Keratinocyte (primary cell): ENCODE measurements at regions not wholly inside any gene's neighbourhood (a gene's known extent, or its start where the extent isn't known, plus 50 kb on each side); places are given as distances from the start of the nearest gene placed in this dataset.

ENCODE experiments used
- DNase-seq: peaks from one replicate; pipeline ENCODE4 v3.0.0-alpha.2; 2011; ENCODE audit warnings: low read depth, missing footprints, low spot score
- FAIRE-seq: peaks from 2 replicates; lab custom pipeline; 2011; peaks lifted over from hg19 to GRCh38; lab: Jason Lieb, UNC
- H2AFZ ChIP-seq: 2 replicates; pipeline ENCODE4 v1.6.0; 2012; ENCODE audit warnings: low read length, control low read depth, inconsistent platforms; ENCODE audit not compliant: control insufficient read depth
- H3K27ac ChIP-seq: 2 replicates; pipeline ENCODE4 v1.5.1; 2011; ENCODE audit warnings: low read length; ENCODE audit not compliant: control insufficient read depth, insufficient read depth
- H3K27me3 ChIP-seq: 3 replicates; pipeline ENCODE4 v1.6.0; 2011; ENCODE audit warnings: low read length; ENCODE audit not compliant: control insufficient read depth, insufficient read depth; ENCODE audit errors: extremely low read depth
- H3K36me3 ChIP-seq, 2 experiments: 2 replicates in 1 of 2; 3 replicates in 1 of 2; pipeline ENCODE4 v1.5.1; 2011; ENCODE audit warnings: low read length in 2 of 2, mild to moderate bottlenecking in 1 of 2; ENCODE audit not compliant: control insufficient read depth in 2 of 2, insufficient read depth in 2 of 2; ENCODE audit errors: extremely low read depth in 1 of 2
- H3K4me1 ChIP-seq: 3 replicates; pipeline ENCODE4 v1.5.1; 2011; ENCODE audit warnings: low read length; ENCODE audit not compliant: control insufficient read depth, insufficient read depth; ENCODE audit errors: extremely low read depth
- H3K4me2 ChIP-seq: 3 replicates; pipeline ENCODE4 v1.6.0; 2011; ENCODE audit warnings: low read depth, low read length; ENCODE audit not compliant: control insufficient read depth, insufficient read depth; ENCODE audit errors: extremely low read depth
- H3K4me3 ChIP-seq, 3 experiments: fragments of 200-600 bp in 1 of 3; sonication (generic) in 1 of 3; 2 replicates in 2 of 3; 3 replicates in 1 of 3; pipeline ENCODE4 v1.5.1; 2011 to 2016; ENCODE audit warnings: low read length in 3 of 3, mild to moderate bottlenecking in 3 of 3, control low read depth in 2 of 3, inconsistent platforms in 1 of 3, low read depth in 1 of 3, mixed read lengths in 1 of 3, mixed run types in 1 of 3, moderate library complexity in 1 of 3; ENCODE audit not compliant: control insufficient read depth in 2 of 3, insufficient read depth in 2 of 3; ENCODE audit errors: extremely low read depth in 1 of 3
- H3K79me2 ChIP-seq: 2 replicates; pipeline ENCODE4 v1.6.0; 2012; ENCODE audit warnings: low read length; ENCODE audit not compliant: control insufficient read depth, insufficient read depth
- H3K9ac ChIP-seq: 3 replicates; pipeline ENCODE4 v1.6.0; 2011; ENCODE audit warnings: low read length; ENCODE audit not compliant: control insufficient read depth, insufficient read depth; ENCODE audit errors: extremely low read depth
- H3K9me1 ChIP-seq: 3 replicates; pipeline ENCODE4 v1.6.0; 2011; ENCODE audit warnings: low read length; ENCODE audit not compliant: control insufficient read depth, insufficient read depth; ENCODE audit errors: extremely low read depth
- H3K9me3 ChIP-seq: 2 replicates; pipeline ENCODE4 v1.5.1; 2012; ENCODE audit warnings: low read depth, low read length; ENCODE audit not compliant: control insufficient read depth
- H4K20me1 ChIP-seq: 3 replicates; pipeline ENCODE4 v1.6.0; 2011; ENCODE audit warnings: low read length; ENCODE audit not compliant: control insufficient read depth, insufficient read depth; ENCODE audit errors: extremely low read depth
- EZH2 ChIP-seq: IDR thresholded peaks from one replicate; pipeline ENCODE4 v1.6.1; 2012; ENCODE audit warnings: inconsistent platforms, mild to moderate bottlenecking, low read length, moderate library complexity
- dilution Hi-C: fragments of 300-500 bp; cut with MboI; formaldehyde crosslinking; loops from one replicate; pipeline ENCODE4 v1.7.0; 2020; ENCODE audit warnings: low sequenced_read_pairs; ENCODE audit not compliant: extremely low pct_ligation_motif_present
- TF ChIP-seq, protein P1 (sequence below), 3 experiments: IDR thresholded peaks in 1 of 3; conservative IDR thresholded peaks in 1 of 3; optimal IDR thresholded peaks in 1 of 3; 2 replicates in 2 of 3; 3 replicates in 1 of 3; pipeline versions ENCODE3 to v1.5.1; 2011; ENCODE audit warnings: low read length in 3 of 3, mild to moderate bottlenecking in 3 of 3, moderate library complexity in 2 of 3, control low read depth in 1 of 3, inconsistent platforms in 1 of 3; ENCODE audit not compliant: insufficient read depth in 2 of 3; ENCODE audit errors: extremely low read depth in 1 of 3

- no peak overlapping the region for H3K4me3 ChIP-seq
- dilution Hi-C loops = no loop called here
- no peak overlapping the region for H3K4me2 ChIP-seq
- no peaks in the 10 kb centered on the region for H3K79me2 ChIP-seq
- H3K9me3 ChIP-seq = peaks cover 2% of the 10 kb centered on the region
- no peak overlapping the region for H2AFZ ChIP-seq
- no peaks in the 10 kb centered on the region for H3K27me3 ChIP-seq
- FAIRE-seq = no peak
- no peak overlapping the region for H3K9ac ChIP-seq
- DNase-seq = no peak
- no peaks in the 10 kb centered on the region for H3K9me1 ChIP-seq
- TF ChIP-seq, protein P1, sequence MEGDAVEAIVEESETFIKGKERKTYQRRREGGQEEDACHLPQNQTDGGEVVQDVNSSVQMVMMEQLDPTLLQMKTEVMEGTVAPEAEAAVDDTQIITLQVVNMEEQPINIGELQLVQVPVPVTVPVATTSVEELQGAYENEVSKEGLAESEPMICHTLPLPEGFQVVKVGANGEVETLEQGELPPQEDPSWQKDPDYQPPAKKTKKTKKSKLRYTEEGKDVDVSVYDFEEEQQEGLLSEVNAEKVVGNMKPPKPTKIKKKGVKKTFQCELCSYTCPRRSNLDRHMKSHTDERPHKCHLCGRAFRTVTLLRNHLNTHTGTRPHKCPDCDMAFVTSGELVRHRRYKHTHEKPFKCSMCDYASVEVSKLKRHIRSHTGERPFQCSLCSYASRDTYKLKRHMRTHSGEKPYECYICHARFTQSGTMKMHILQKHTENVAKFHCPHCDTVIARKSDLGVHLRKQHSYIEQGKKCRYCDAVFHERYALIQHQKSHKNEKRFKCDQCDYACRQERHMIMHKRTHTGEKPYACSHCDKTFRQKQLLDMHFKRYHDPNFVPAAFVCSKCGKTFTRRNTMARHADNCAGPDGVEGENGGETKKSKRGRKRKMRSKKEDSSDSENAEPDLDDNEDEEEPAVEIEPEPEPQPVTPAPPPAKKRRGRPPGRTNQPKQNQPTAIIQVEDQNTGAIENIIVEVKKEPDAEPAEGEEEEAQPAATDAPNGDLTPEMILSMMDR (optimal IDR thresholded peaks at IDR 0.05 in 1 of 3, IDR thresholded peaks at IDR 0.05 in 1 of 3, conservative IDR thresholded peaks at IDR 0.05 in 1 of 3; ENCODE audit: extremely low read depth in 1 of 3, insufficient read depth in 2 of 3, low read length in 3 of 3) = no peak
- no peak for TF ChIP-seq EZH2
- no peak overlapping the region for H3K27ac ChIP-seq
- no peaks in the 10 kb centered on the region for H3K4me1 ChIP-seq
- no peaks in the 10 kb centered on the region for H4K20me1 ChIP-seq
- H3K36me3 ChIP-seq = no peaks in the 10 kb centered on the region
Measured at GRCh38 chr3:6747017-6747416, 113.9 kb upstream of the GRM7 start.

- Histone ChIP-seq H3K79me2 (no peaks in the 10 kb centered on the region), H3K9ac (no peak overlapping the region), H3K4me3 (no peak overlapping the region), H3K27me3 (no peaks in the 10 kb centered on the region), H4K20me1 (no peaks in the 10 kb centered on the region), H3K36me3 (no peaks in the 10 kb centered on the region), H2AFZ (no peak overlapping the region), H3K9me3 (no peaks in the 10 kb centered on the region), H3K27ac (no peak overlapping the region), H3K9me1 (no peaks in the 10 kb centered on the region), H3K4me1 (no peaks in the 10 kb centered on the region), H3K4me2 (no peak overlapping the region)
- DNase-seq (no peak), FAIRE-seq (no peak)
- dilution Hi-C loops = no loop called here
- no peak for TF ChIP-seq EZH2
- TF ChIP-seq, protein P1 (optimal IDR thresholded peaks at IDR 0.05 in 1 of 3, IDR thresholded peaks at IDR 0.05 in 1 of 3, conservative IDR thresholded peaks at IDR 0.05 in 1 of 3; ENCODE audit: extremely low read depth in 1 of 3, insufficient read depth in 2 of 3, low read length in 3 of 3) = no peak
Measured at GRCh38 chr3:6750782-6751181, 110.1 kb upstream of the GRM7 start.
